Fibroblast of pulmonary artery (primary cell): ENCODE measurements at regions not wholly inside any gene's neighbourhood (a gene's known extent, or its start where the extent isn't known, plus 50 kb on each side); places are given as distances from the start of the nearest gene placed in this dataset.

Source experiments
- DNase-seq: peaks from one replicate; pipeline ENCODE4 v3.0.0-alpha.2; 2010; ENCODE audit warnings: low read depth
- H3K4me3 ChIP-seq: replicated peaks from 2 replicates; pipeline ENCODE4 v1.5.1; 2011; ENCODE audit warnings: low read depth, mild to moderate bottlenecking, control low read depth, low read length, moderate library complexity
- TF ChIP-seq, protein P1 (sequence below): IDR thresholded peaks from 2 replicates; pipeline ENCODE4 v1.5.1; 2011; ENCODE audit warnings: mild to moderate bottlenecking, control low read depth, low read length, inconsistent platforms; ENCODE audit errors: missing control alignments

- no peak overlapping the region for H3K4me3 ChIP-seq
- no peak for DNase-seq
- TF ChIP-seq, protein P1, sequence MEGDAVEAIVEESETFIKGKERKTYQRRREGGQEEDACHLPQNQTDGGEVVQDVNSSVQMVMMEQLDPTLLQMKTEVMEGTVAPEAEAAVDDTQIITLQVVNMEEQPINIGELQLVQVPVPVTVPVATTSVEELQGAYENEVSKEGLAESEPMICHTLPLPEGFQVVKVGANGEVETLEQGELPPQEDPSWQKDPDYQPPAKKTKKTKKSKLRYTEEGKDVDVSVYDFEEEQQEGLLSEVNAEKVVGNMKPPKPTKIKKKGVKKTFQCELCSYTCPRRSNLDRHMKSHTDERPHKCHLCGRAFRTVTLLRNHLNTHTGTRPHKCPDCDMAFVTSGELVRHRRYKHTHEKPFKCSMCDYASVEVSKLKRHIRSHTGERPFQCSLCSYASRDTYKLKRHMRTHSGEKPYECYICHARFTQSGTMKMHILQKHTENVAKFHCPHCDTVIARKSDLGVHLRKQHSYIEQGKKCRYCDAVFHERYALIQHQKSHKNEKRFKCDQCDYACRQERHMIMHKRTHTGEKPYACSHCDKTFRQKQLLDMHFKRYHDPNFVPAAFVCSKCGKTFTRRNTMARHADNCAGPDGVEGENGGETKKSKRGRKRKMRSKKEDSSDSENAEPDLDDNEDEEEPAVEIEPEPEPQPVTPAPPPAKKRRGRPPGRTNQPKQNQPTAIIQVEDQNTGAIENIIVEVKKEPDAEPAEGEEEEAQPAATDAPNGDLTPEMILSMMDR: no peak
Observed at GRCh38 chr2:42886921-42887320, 94.5 kb upstream of the HAAO start.

- no peak for DNase-seq
- TF ChIP-seq, protein P1: no peak
- no peak overlapping the region for H3K4me3 ChIP-seq
Observed at GRCh38 chr2:42882756-42883155, 90.4 kb upstream of the HAAO start.

- TF ChIP-seq, protein P1: no peak
- H3K4me3 ChIP-seq: no peak overlapping the region
- DNase-seq: no peak
Observed at GRCh38 chr2:42881732-42882131, 89.3 kb upstream of the HAAO start.

- TF ChIP-seq, protein P1: no peak
- no peak overlapping the region for H3K4me3 ChIP-seq
- DNase-seq: no peak
Observed at GRCh38 chr2:42880738-42881690, 88.6 kb upstream of the HAAO start.

DNA sequence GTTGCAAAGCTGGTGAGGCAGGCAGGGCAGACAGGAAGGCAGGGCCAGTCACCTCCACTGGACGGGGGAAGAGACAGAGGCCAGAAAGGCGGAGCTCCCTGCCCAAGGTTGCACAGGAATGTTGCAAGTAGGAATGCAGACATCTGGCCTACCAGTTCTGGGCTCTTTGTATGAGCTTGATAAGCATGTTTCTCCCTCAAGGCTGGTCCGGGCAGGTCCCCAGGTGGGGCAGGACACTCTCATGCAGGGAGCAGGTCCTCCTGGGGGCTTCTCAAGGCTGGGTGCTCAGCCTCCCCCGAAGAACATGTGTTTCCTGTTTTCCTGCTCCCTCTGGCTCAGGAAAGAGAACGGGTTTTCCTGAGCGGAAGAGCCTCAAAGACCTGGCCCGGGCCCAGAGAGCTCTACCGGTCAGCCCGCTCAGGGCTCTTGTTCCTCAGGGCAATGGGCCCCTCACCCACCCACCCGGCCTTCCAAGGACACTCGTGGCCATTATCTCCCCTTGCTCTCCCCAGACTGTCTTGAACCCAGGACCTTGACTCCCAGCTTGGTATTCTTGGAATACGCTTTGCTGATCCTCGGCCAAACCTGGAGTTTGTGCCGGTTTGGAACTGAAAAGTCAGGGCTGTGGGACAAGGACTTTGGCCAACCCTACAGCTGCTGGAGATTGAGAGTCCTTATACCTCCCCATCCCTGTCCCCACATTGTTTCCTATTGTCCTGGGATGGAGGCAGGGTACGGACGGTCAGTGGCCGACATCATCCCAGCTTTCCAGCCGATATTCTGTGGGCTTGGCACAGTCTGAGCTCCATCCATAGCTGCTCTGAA is 87.7 kb upstream of the HAAO start:
- TF ChIP-seq, protein P1: no peak
- peak; percentile 64 for DNase-seq
- no peak overlapping the region for H3K4me3 ChIP-seq

- TF ChIP-seq, protein P1: no peak
- no peak for DNase-seq
- no peak overlapping the region for H3K4me3 ChIP-seq
Observed at GRCh38 chr2:42879121-42879705, 86.8 kb upstream of the HAAO start.
